Upper lobe of left lung (tissue), 4 donors: ENCODE measurements at regions not wholly inside any gene's neighbourhood (a gene's known extent, or its start where the extent isn't known, plus 50 kb on each side); places are given as distances from the start of the nearest gene placed in this dataset.

Source experiments
- CTCF ChIP-seq, 6 experiments: fragments of 450-650 bp in 4 of 6; fragments of 200-600 bp in 2 of 6; sonication (generic) in 2 of 6; IDR thresholded peaks; one replicate each; pipeline ENCODE4 v1.5.1; 2016 to 2019; ENCODE audit warnings: antibody characterized with exemption in 6 of 6
- EP300 ChIP-seq, 4 donors: sonication (generic); formaldehyde crosslinking; IDR thresholded peaks; one replicate each; pipeline ENCODE4 v1.5.1; 2017; ENCODE audit warnings: antibody characterized with exemption in 4 of 4, control low read depth in 2 of 4
- POLR2A ChIP-seq, 4 donors: fragments of 450-650 bp; IDR thresholded peaks; one replicate each; pipeline ENCODE4 v1.5.1; 2016 to 2017; ENCODE audit warnings: antibody characterized with exemption in 4 of 4, mild to moderate bottlenecking in 2 of 4
- POLR2AphosphoS5 ChIP-seq, 2 donors: sonication (generic); formaldehyde crosslinking; IDR thresholded peaks; one replicate each; pipeline ENCODE4 v1.5.1; 2017; ENCODE audit warnings: antibody characterized with exemption in 2 of 2

DNA sequence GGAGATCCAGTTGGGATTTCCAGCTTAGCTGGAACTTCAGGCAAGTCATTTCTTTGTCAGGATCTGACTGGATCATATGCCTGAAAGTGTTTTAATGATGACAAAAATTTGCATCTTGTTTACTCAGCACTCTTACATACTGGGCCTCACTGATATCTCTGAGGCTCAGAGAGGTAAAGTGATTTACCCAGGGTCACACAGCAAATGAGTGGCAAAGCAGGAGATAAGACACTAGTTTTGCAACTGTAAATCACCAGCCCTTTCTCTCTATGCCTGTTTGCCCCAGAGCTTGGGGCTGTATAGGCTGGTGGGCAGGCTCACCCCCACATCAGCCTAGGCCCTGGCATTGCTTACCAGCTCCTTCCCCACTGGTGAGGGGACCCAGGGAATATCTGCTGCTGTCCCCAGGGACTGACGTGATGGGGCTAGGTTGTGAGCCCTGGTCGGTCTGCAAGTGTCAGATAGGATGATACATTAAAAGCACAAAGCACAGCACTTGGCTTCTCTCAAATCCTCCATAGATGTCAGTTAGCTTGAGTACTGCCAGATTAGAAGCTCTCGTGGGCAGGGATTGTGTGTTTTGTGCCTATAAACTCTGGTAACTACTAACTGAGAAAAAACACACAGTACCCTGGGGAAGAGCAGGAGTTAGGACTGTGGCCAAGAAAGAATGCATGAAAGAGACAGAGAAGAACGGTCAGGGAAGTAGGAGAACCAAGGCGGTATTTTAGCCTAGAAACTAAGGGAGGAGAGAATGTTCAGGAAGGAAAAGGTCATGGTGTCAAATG lies 165.4 kb downstream of the COPRS start:
- TF ChIP-seq CTCF (IDR thresholded peaks at IDR 0.05) (no peak), POLR2A (IDR thresholded peaks at IDR 0.05) (no peak), EP300 (IDR thresholded peaks at IDR 0.05) (no peak), POLR2AphosphoS5 (IDR thresholded peaks at IDR 0.05) (no peak)
